Panc1 (cell line): ENCODE measurements at regions not wholly inside any gene's neighbourhood (a gene's known extent, or its start where the extent isn't known, plus 50 kb on each side); places are given as distances from the start of the nearest gene placed in this dataset.

Experiments
- ATAC-seq: fragments of 200-7000 bp; cut with Tn5 transposase; 2 replicates; pipeline ENCODE4 v1.9.1; 2020; ENCODE audit warnings: mild to moderate bottlenecking, moderate library complexity
- BruUV-seq: library from RNA; stranded (reverse); fragments of 400-500 nt; replicated peaks from 2 replicates; lab custom pipeline; 2021; lab: Mats Ljungman, UMichigan
- CTCF ChIA-PET: fragments of 300-600 bp; sonication (Branson Sonifier 250); formaldehyde crosslinking; loops from one replicate; lab custom pipeline; 2022; ENCODE audit warnings: antibody characterized with exemption; lab: Charles Lee
- POLR2A ChIA-PET: fragments of 300-600 bp; sonication (Branson Sonifier 250); formaldehyde crosslinking; loops from one replicate; lab custom pipeline; 2022; ENCODE audit warnings: antibody characterized with exemption; lab: Charles Lee
- DNase-seq: peaks from one replicate; pipeline ENCODE4 v3.0.0-alpha.2; 2010; ENCODE audit warnings: low read depth, low spot score
- H3K27ac ChIP-seq: 2 replicates; pipeline ENCODE4 v1.5.1; 2011; ENCODE audit warnings: mild to moderate bottlenecking, low read length, inconsistent platforms
- H3K27me3 ChIP-seq: fragments of 200-500 bp; sonication (Bioruptor generic); 2 replicates; pipeline ENCODE4 v1.6.0; 2014; ENCODE audit warnings: low read length, inconsistent platforms; ENCODE audit not compliant: control insufficient read depth, insufficient read depth
- H3K36me3 ChIP-seq: fragments of 200-500 bp; sonication (Bioruptor generic); 2 replicates; pipeline ENCODE4 v1.5.1; 2014; ENCODE audit warnings: inconsistent platforms, mild to moderate bottlenecking, low read length, moderate library complexity; ENCODE audit not compliant: control insufficient read depth, insufficient read depth
- H3K4me1 ChIP-seq: 2 replicates; pipeline ENCODE4 v1.5.1; 2011; ENCODE audit warnings: inconsistent platforms, mild to moderate bottlenecking, low read length, moderate library complexity; ENCODE audit not compliant: control insufficient read depth, insufficient read depth
- H3K4me3 ChIP-seq, 2 experiments: 2 replicates each; pipeline ENCODE4 v1.5.1; 2011 to 2012; ENCODE audit warnings: low read depth in 2 of 2, low read length in 2 of 2, mild to moderate bottlenecking in 2 of 2, inconsistent platforms in 1 of 2, moderate library complexity in 1 of 2
- H3K9me3 ChIP-seq: fragments of 200-500 bp; sonication (Bioruptor generic); 2 replicates; pipeline ENCODE4 v1.5.1; 2014; ENCODE audit warnings: low read depth, mild to moderate bottlenecking, inconsistent platforms, low read length, moderate library complexity; ENCODE audit not compliant: control insufficient read depth, insufficient read depth
- POLR2AphosphoS5 ChIP-seq: IDR thresholded peaks from 2 replicates; pipeline ENCODE4 v1.6.1; 2012; ENCODE audit warnings: mild to moderate bottlenecking, low read depth, low read length, moderate library complexity
- SIN3A ChIP-seq: IDR thresholded peaks from 2 replicates; pipeline ENCODE4 v1.6.1; 2012; ENCODE audit warnings: low read depth, mild to moderate bottlenecking, low read length, moderate library complexity, borderline replicate concordance; ENCODE audit not compliant: insufficient read depth
- TCF7L2 ChIP-seq: IDR thresholded peaks from 2 replicates; pipeline ENCODE4 v1.6.1; 2011; ENCODE audit warnings: mild to moderate bottlenecking, low read depth, low read length, inconsistent platforms
- in situ Hi-C: cut with HindIII; loops from 2 replicates; pipeline ENCODE4 v1.10.0; 2016; ENCODE audit warnings: low sequenced_read_pairs, low pct_unique_long_range_greater_than_20kb
- intact Hi-C: fragments of 100-400 bp; cut with micrococcal nuclease; formaldehyde crosslinking; loops from one replicate; pipeline ENCODE4 v1.10.0; 2022; ENCODE audit not compliant: unreplicated experiment
- TF ChIP-seq, protein P1 (sequence below): fragments of 450-650 bp; IDR thresholded peaks from 2 replicates; pipeline ENCODE4 v1.5.1; 2017; ENCODE audit warnings: mild to moderate bottlenecking
- TF ChIP-seq, protein P2 (sequence below), 2 experiments: IDR thresholded peaks; 2 replicates each; pipeline ENCODE4 v1.6.1; 2011 to 2012; ENCODE audit warnings: low read depth in 2 of 2, control low read depth in 1 of 2, low read length in 1 of 2, mild to moderate bottlenecking in 1 of 2, moderate library complexity in 1 of 2; ENCODE audit not compliant: insufficient read depth in 1 of 2

DNA sequence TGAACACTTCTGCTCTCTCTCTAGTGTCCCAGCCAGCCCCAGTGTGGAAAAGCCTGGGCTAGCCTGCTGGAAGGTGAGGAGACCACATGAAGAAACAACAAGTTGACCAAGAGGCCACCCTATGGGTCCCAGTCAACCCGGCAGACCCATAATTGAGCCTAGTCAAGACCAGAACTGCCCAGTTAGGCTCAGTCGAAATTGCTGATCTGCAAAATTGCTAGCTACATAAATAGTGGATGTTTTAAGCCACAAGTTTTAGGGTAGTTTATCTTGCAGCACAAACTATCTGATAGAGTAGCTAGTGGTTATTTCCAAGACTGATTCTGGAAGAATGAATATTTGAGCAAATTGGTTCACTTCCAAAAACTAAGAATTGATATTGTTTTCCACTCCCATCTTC is 82.3 kb upstream of the CCDC112 start:
- ATAC-seq (no peak), DNase-seq (no peak)
- H3K27ac ChIP-seq: no peak overlapping the region
- CTCF ChIA-PET: no interaction called here
- no peaks in the 10 kb centered on the region for H3K4me1 ChIP-seq
- H3K9me3 ChIP-seq: no peaks in the 10 kb centered on the region
- POLR2A ChIA-PET: no interaction called here
- H3K27me3 ChIP-seq: no peaks in the 10 kb centered on the region
- no peak for TF ChIP-seq TCF7L2
- TF ChIP-seq POLR2AphosphoS5: no peak
- TF ChIP-seq, protein P1, sequence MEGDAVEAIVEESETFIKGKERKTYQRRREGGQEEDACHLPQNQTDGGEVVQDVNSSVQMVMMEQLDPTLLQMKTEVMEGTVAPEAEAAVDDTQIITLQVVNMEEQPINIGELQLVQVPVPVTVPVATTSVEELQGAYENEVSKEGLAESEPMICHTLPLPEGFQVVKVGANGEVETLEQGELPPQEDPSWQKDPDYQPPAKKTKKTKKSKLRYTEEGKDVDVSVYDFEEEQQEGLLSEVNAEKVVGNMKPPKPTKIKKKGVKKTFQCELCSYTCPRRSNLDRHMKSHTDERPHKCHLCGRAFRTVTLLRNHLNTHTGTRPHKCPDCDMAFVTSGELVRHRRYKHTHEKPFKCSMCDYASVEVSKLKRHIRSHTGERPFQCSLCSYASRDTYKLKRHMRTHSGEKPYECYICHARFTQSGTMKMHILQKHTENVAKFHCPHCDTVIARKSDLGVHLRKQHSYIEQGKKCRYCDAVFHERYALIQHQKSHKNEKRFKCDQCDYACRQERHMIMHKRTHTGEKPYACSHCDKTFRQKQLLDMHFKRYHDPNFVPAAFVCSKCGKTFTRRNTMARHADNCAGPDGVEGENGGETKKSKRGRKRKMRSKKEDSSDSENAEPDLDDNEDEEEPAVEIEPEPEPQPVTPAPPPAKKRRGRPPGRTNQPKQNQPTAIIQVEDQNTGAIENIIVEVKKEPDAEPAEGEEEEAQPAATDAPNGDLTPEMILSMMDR: no peak
- TF ChIP-seq SIN3A: no peak
- TF ChIP-seq, protein P2, sequence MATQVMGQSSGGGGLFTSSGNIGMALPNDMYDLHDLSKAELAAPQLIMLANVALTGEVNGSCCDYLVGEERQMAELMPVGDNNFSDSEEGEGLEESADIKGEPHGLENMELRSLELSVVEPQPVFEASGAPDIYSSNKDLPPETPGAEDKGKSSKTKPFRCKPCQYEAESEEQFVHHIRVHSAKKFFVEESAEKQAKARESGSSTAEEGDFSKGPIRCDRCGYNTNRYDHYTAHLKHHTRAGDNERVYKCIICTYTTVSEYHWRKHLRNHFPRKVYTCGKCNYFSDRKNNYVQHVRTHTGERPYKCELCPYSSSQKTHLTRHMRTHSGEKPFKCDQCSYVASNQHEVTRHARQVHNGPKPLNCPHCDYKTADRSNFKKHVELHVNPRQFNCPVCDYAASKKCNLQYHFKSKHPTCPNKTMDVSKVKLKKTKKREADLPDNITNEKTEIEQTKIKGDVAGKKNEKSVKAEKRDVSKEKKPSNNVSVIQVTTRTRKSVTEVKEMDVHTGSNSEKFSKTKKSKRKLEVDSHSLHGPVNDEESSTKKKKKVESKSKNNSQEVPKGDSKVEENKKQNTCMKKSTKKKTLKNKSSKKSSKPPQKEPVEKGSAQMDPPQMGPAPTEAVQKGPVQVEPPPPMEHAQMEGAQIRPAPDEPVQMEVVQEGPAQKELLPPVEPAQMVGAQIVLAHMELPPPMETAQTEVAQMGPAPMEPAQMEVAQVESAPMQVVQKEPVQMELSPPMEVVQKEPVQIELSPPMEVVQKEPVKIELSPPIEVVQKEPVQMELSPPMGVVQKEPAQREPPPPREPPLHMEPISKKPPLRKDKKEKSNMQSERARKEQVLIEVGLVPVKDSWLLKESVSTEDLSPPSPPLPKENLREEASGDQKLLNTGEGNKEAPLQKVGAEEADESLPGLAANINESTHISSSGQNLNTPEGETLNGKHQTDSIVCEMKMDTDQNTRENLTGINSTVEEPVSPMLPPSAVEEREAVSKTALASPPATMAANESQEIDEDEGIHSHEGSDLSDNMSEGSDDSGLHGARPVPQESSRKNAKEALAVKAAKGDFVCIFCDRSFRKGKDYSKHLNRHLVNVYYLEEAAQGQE (IDR thresholded peaks at IDR 0.05; ENCODE audit: insufficient read depth in 1 of 2, low read depth in 2 of 2, low read length in 1 of 2): no peak
- H3K36me3 ChIP-seq: no peaks in the 10 kb centered on the region
- BruUV-seq: no TSS peak
- no peak overlapping the region for H3K4me3 ChIP-seq
- intact Hi-C loops (no loop called here), in situ Hi-C loops (no loop called here)

DNA sequence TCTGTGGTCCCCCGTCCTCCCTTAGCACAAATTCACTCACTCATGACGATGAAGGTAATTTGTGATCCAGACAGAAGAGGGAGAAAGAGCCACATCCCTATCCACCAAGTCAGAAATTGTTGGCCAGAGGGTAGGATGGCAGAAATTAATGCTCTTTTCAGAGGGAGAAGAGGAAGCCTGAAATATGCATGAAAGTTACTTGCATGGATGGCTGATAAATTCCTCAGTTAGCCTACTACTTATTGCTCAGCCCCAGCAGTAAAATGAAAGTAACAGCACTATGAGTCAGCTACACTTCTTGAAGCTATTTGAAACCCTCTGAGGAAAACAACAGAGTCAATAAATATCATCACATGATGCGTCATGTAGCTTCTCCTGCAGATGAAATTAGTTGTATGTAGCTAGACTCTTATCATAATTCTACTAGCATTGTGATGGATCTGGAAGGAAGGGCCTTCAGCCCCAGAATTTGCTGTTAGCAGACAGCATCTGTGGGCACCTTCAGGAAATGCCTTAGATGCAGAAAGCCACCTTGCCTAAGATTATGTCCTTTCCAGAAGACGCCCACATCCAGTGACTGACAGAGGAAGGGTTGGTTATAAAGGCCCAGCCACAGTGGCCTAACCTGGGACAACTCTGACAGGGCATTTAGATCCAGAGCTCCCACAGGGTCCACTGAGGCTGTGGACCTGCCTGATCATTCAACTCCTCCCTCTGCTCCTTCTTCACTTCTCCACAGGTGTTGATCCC is 81.2 kb upstream of the CCDC112 start:
- TF ChIP-seq, protein P1: peak; percentile 19; the same call in 1 of the 2 replicates
- TF ChIP-seq, protein P2 (IDR thresholded peaks at IDR 0.05; ENCODE audit: insufficient read depth in 1 of 2, low read depth in 2 of 2, low read length in 1 of 2): no peak
- TF ChIP-seq TCF7L2: no peak
- intact Hi-C loops (no loop called here), in situ Hi-C loops (no loop called here)
- no peak overlapping the region for H3K27ac ChIP-seq
- no peak overlapping the region for H3K4me3 ChIP-seq
- POLR2A ChIA-PET: interaction anchor here (0.5 kb wide), 1 partner anchor 468 kb away, joined by 5 read pairs; no protein-coding TSS in a partner anchor
- ATAC-seq (no peak), DNase-seq (peak; percentile 47)
- H3K4me1 ChIP-seq: no peaks in the 10 kb centered on the region
- BruUV-seq: no TSS peak
- H3K9me3 ChIP-seq: no peaks in the 10 kb centered on the region
- no peaks in the 10 kb centered on the region for H3K27me3 ChIP-seq
- no peaks in the 10 kb centered on the region for H3K36me3 ChIP-seq
- CTCF ChIA-PET: interaction anchor here (0.6 kb wide), 1 partner anchor 197 kb away, joined by 14 read pairs; no protein-coding TSS in a partner anchor
